CD14-positive monocyte (primary cell): ENCODE measurements at regions not wholly inside any gene's neighbourhood (a gene's known extent, or its start where the extent isn't known, plus 50 kb on each side); places are given as distances from the start of the nearest gene placed in this dataset.

Experiments
- DNase-seq, 3 donors: peaks; one replicate each; pipeline ENCODE4 v3.0.0-alpha.2; 2011 to 2022
- H2AFZ ChIP-seq: 2 replicates; pipeline ENCODE4 v1.6.0; 2012; ENCODE audit warnings: mild to moderate bottlenecking, low read depth, low read length, inconsistent platforms; ENCODE audit not compliant: insufficient read depth, poor library complexity, severe bottlenecking
- H3K27ac ChIP-seq, 2 donors: 1 replicate in 1 of 2; 2 replicates in 1 of 2; pipeline ENCODE4 v1.5.1; 2012 to 2013; ENCODE audit warnings: low read length in 2 of 2, control low read depth in 1 of 2, inconsistent platforms in 1 of 2, low read depth in 1 of 2, mild to moderate bottlenecking in 1 of 2
- H3K27me3 ChIP-seq, 2 donors: one replicate each; pipeline versions ENCODE4 v1.6.0 to v1.6.1; 2011 to 2013; ENCODE audit warnings: low read length in 2 of 2; ENCODE audit not compliant: control insufficient read depth in 2 of 2, insufficient read depth in 2 of 2
- H3K36me3 ChIP-seq, 2 donors: replicated peaks in 1 of 2; 1 replicate in 1 of 2; 2 replicates in 1 of 2; pipeline versions ENCODE4 v1.5.1 to v1.6.1; 2012 to 2013; ENCODE audit warnings: low read length in 2 of 2, control low read depth in 1 of 2, inconsistent platforms in 1 of 2, mild to moderate bottlenecking in 1 of 2; ENCODE audit not compliant: insufficient read depth in 2 of 2, control insufficient read depth in 1 of 2
- H3K4me1 ChIP-seq, 2 donors: 1 replicate in 1 of 2; 2 replicates in 1 of 2; pipeline versions ENCODE4 v1.5.1 to v1.6.1; 2012 to 2013; ENCODE audit warnings: low read length in 2 of 2, control low read depth in 1 of 2, inconsistent platforms in 1 of 2, mild to moderate bottlenecking in 1 of 2, moderate library complexity in 1 of 2; ENCODE audit not compliant: insufficient read depth in 2 of 2, control insufficient read depth in 1 of 2
- H3K4me2 ChIP-seq: replicated peaks from 2 replicates; pipeline ENCODE3; 2012; ENCODE audit warnings: low read length, moderate library complexity, mild to moderate bottlenecking; ENCODE audit not compliant: poor library complexity, severe bottlenecking; ENCODE audit errors: extremely low read depth
- H3K4me3 ChIP-seq, 3 experiments: fragments of 200-600 bp in 1 of 3; sonication (generic) in 1 of 3; replicated peaks in 1 of 3; 1 replicate in 2 of 3; 2 replicates in 1 of 3; pipeline ENCODE4 v1.5.1; 2011 to 2013; ENCODE audit warnings: low read length in 3 of 3, mild to moderate bottlenecking in 3 of 3, control low read depth in 2 of 3, low read depth in 2 of 3, inconsistent platforms in 1 of 3, moderate library complexity in 1 of 3
- H3K79me2 ChIP-seq: 2 replicates; pipeline ENCODE4 v1.6.0; 2012; ENCODE audit warnings: mild to moderate bottlenecking, control low read depth, inconsistent platforms, low read length, moderate library complexity; ENCODE audit not compliant: insufficient read depth
- H3K9ac ChIP-seq: 2 replicates; pipeline ENCODE4 v1.6.0; 2017; ENCODE audit warnings: low read length, mild to moderate bottlenecking; ENCODE audit not compliant: insufficient read depth, poor library complexity, severe bottlenecking
- H3K9me3 ChIP-seq, 2 donors: replicated peaks in 1 of 2; 1 replicate in 1 of 2; 2 replicates in 1 of 2; pipeline versions ENCODE4 v1.5.1 to v1.6.1; 2012 to 2013; ENCODE audit warnings: low read length in 2 of 2, control low read depth in 1 of 2; ENCODE audit not compliant: control insufficient read depth in 1 of 2, insufficient read depth in 1 of 2
- H4K20me1 ChIP-seq: 2 replicates; pipeline ENCODE4 v1.6.0; 2012; ENCODE audit warnings: mild to moderate bottlenecking, low read length, control low read depth, moderate library complexity; ENCODE audit not compliant: insufficient read depth
- H3K27ac Mint-ChIP-seq, 7 donors: one replicate each; pipeline ENCODE4 v1.8.0; 2020; ENCODE audit warnings: mild to moderate bottlenecking in 7 of 7, mixed read lengths in 7 of 7, moderate library complexity in 6 of 7, inconsistent platforms in 2 of 7
- H3K27me3 Mint-ChIP-seq, 3 donors: one replicate each; pipeline ENCODE4 v1.8.0; 2021 to 2022; ENCODE audit warnings: low read depth in 3 of 3, mild to moderate bottlenecking in 3 of 3, mixed read lengths in 3 of 3, moderate library complexity in 3 of 3, inconsistent platforms in 1 of 3
- H3K36me3 Mint-ChIP-seq, 2 donors: one replicate each; pipeline ENCODE4 v1.8.0; 2020; ENCODE audit warnings: mixed read lengths in 2 of 2, inconsistent platforms in 1 of 2, mild to moderate bottlenecking in 1 of 2
- H3K4me1 Mint-ChIP-seq: one replicate; pipeline ENCODE4 v1.8.0; 2020; ENCODE audit warnings: mild to moderate bottlenecking, mixed read lengths
- H3K4me3 Mint-ChIP-seq, 2 donors: one replicate each; pipeline ENCODE4 v1.8.0; 2020; ENCODE audit warnings: mild to moderate bottlenecking in 2 of 2, mixed read lengths in 2 of 2, moderate library complexity in 1 of 2
- H3K9me3 Mint-ChIP-seq, 7 donors: one replicate each; pipeline ENCODE4 v1.8.0; 2020 to 2022; ENCODE audit warnings: mixed read lengths in 7 of 7, mild to moderate bottlenecking in 6 of 7, moderate library complexity in 6 of 7, inconsistent platforms in 2 of 7
- WGBS: methylation state at CpG from one replicate; pipeline ENCODE4 v1.1.5; 2013; ENCODE audit warnings: missing lambda C conversion rate; ENCODE audit not compliant: insufficient coverage; 5-methylcytosine and 5-hydroxymethylcytosine counted together
- intact Hi-C, 2 donors: fragments of 100-400 bp; cut with micrococcal nuclease; formaldehyde crosslinking; loops; one replicate each; pipeline versions ENCODE4 v1.15.0 to v1.15.1; 2023
- TF ChIP-seq, protein P1 (sequence below): fragments of 200-600 bp; IDR thresholded peaks from one replicate; pipeline ENCODE4 v1.8.0; 2022; ENCODE audit warnings: antibody characterized with exemption, mild to moderate bottlenecking

DNA sequence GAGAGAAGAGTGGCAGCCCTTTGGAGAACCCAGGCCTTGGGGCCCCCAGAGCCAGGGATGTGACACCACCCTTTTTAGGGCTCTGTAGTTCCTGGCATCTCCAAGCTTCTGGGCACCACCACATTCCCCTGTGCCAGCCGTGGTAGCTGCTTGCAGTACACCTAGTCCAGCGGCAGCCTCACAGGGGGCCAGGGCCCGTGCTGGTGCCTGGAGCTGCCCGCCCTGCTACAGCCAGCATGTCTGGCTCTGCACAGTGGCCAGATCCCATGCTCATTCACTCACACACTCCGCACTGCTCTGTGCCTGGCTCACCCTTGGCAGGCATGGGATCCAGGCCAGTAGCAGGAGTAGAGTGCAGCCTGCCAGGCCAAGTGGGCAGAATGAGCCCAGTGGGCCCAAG, 351.6 kb upstream of the TMCO5A start:
- Mint-ChIP-seq H3K9me3 (peaks cover 11 to 31% (median 20%) of the 10 kb centered on the region in 7 donors), H3K27ac (no peak overlapping the region), H3K4me1 (no peaks in the 10 kb centered on the region), H3K4me3 (no peak overlapping the region), H3K27me3 (no peaks in the 10 kb centered on the region), H3K36me3 (no peaks in the 10 kb centered on the region)
- no peaks in the 10 kb centered on the region for H3K27me3 ChIP-seq
- no peak overlapping the region for H3K4me3 ChIP-seq
- TF ChIP-seq, protein P1, sequence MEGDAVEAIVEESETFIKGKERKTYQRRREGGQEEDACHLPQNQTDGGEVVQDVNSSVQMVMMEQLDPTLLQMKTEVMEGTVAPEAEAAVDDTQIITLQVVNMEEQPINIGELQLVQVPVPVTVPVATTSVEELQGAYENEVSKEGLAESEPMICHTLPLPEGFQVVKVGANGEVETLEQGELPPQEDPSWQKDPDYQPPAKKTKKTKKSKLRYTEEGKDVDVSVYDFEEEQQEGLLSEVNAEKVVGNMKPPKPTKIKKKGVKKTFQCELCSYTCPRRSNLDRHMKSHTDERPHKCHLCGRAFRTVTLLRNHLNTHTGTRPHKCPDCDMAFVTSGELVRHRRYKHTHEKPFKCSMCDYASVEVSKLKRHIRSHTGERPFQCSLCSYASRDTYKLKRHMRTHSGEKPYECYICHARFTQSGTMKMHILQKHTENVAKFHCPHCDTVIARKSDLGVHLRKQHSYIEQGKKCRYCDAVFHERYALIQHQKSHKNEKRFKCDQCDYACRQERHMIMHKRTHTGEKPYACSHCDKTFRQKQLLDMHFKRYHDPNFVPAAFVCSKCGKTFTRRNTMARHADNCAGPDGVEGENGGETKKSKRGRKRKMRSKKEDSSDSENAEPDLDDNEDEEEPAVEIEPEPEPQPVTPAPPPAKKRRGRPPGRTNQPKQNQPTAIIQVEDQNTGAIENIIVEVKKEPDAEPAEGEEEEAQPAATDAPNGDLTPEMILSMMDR: no peak
- no peaks in the 10 kb centered on the region for H3K36me3 ChIP-seq
- no peak for DNase-seq
- no peak overlapping the region for H3K9ac ChIP-seq
- H2AFZ ChIP-seq: no peak overlapping the region
- WGBS: 90% methylated on average over 5 of the region's 5 CpGs
- peaks cover 29 to 32% of the 10 kb centered on the region in 2 donors for H3K9me3 ChIP-seq
- H3K79me2 ChIP-seq: no peaks in the 10 kb centered on the region
- no peaks in the 10 kb centered on the region for H4K20me1 ChIP-seq
- no peak overlapping the region for H3K4me2 ChIP-seq
- H3K4me1 ChIP-seq: no peaks in the 10 kb centered on the region
- intact Hi-C loops: no loop called here
- H3K27ac ChIP-seq: no peak overlapping the region

DNA sequence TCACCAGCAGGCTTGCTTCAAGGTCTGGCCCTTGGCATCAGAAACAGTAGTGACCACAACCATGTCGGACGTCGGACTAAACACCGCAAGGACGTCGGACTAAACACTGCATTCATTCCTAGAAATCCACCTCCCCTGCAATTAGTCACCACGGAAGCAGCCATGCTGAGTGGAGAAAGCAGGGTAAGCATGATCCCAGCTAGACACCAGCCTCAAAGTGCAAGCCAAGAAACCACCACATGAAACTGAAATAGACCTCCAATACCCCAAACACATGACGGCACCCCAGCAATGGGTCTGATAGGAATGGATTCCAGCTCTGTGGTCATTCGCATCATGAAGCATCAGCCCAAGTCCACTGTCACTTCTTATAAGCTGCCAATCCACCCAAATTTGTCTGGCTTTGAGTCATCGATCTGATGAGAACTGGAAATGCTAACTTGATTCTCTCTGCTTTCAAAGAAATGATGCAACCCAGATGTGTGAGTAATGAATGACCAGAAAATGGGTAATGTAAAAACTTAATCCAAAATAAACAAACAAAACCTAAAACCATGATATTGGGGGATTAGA, 348.3 kb upstream of the TMCO5A start:
- Histone ChIP-seq H3K9me3 (peaks cover 32 to 35% of the 10 kb centered on the region in 2 donors), H3K4me1 (no peaks in the 10 kb centered on the region), H3K4me2 (no peak overlapping the region), H3K27ac (no peak overlapping the region), H3K36me3 (no peaks in the 10 kb centered on the region), H3K9ac (no peak overlapping the region), H2AFZ (no peak overlapping the region), H3K79me2 (no peaks in the 10 kb centered on the region), H3K4me3 (no peak overlapping the region), H4K20me1 (no peaks in the 10 kb centered on the region), H3K27me3 (no peaks in the 10 kb centered on the region)
- intact Hi-C loops: no loop called here
- WGBS: 98% methylated on average over 7 of the region's 10 CpGs
- TF ChIP-seq, protein P1: no peak
- Mint-ChIP-seq H3K4me3 (no peak overlapping the region), H3K9me3 (peaks cover 16 to 35% (median 26%) of the 10 kb centered on the region in 7 donors), H3K36me3 (no peaks in the 10 kb centered on the region), H3K4me1 (no peaks in the 10 kb centered on the region), H3K27me3 (peaks cover 0 to 1% (median 0%) of the 10 kb centered on the region in 3 donors), H3K27ac (no peak overlapping the region)
- DNase-seq: no peak
